Esophagus (tissue), 2 donors: ENCODE measurements at regions not wholly inside any gene's neighbourhood (a gene's known extent, or its start where the extent isn't known, plus 50 kb on each side); places are given as distances from the start of the nearest gene placed in this dataset.

Experiments
- H3K27ac ChIP-seq, 2 donors: one replicate each; pipeline ENCODE4 v1.5.1; 2013; ENCODE audit warnings: low read depth in 2 of 2, mild to moderate bottlenecking in 2 of 2, inconsistent platforms in 1 of 2, low read length in 1 of 2, moderate library complexity in 1 of 2
- H3K27me3 ChIP-seq, 2 donors: one replicate each; pipeline ENCODE4 v1.6.1; 2013; ENCODE audit warnings: low read length in 2 of 2, control low read depth in 1 of 2, mild to moderate bottlenecking in 1 of 2; ENCODE audit not compliant: insufficient read depth in 2 of 2, control insufficient read depth in 1 of 2
- H3K36me3 ChIP-seq, 2 donors: one replicate each; pipeline ENCODE4 v1.6.1; 2013; ENCODE audit warnings: low read length in 1 of 2; ENCODE audit not compliant: control insufficient read depth in 2 of 2, insufficient read depth in 2 of 2
- H3K4me1 ChIP-seq, 2 donors: one replicate each; pipeline ENCODE4 v1.6.1; 2013; ENCODE audit warnings: low read length in 1 of 2; ENCODE audit not compliant: control insufficient read depth in 2 of 2, insufficient read depth in 2 of 2
- H3K4me3 ChIP-seq, 2 donors: one replicate each; pipeline ENCODE4 v1.5.1; 2013; ENCODE audit warnings: low read length in 2 of 2, mild to moderate bottlenecking in 2 of 2, low read depth in 1 of 2, moderate library complexity in 1 of 2
- H3K9me3 ChIP-seq, 2 donors: one replicate each; pipeline ENCODE4 v1.6.1; 2013; ENCODE audit warnings: mild to moderate bottlenecking in 2 of 2, low read depth in 1 of 2, low read length in 1 of 2, moderate library complexity in 1 of 2; ENCODE audit not compliant: control insufficient read depth in 2 of 2, insufficient read depth in 1 of 2
- WGBS, 2 donors: extraction: QIAGEN DNeasy Blood & Tissue Kit; methylation state at CpG; one replicate each; pipeline ENCODE4 v1.1.7; 2013; 5-methylcytosine and 5-hydroxymethylcytosine counted together
- donor health status: healthy with polysubstance abuse.
- donor health status: Bipolar disorder and iron deficiency.

GRCh38 chr9:105191508-105192121, 52.8 kb upstream of the SLC44A1 start:
- Histone ChIP-seq H3K27ac (no peak overlapping the region), H3K4me3 (no peak overlapping the region), H3K27me3 (no peaks in the 10 kb centered on the region), H3K36me3 (no peaks in the 10 kb centered on the region), H3K9me3 (peaks cover 0 to 3% of the 10 kb centered on the region in 2 donors), H3K4me1 (no peaks in the 10 kb centered on the region)
- 88% methylated on average over 10 of the region's 10 CpGs for WGBS, 2 donors

GRCh38 chr9:105193560-105193959, 50.9 kb upstream of the SLC44A1 start:
- peaks cover 0 to 3% of the 10 kb centered on the region in 2 donors for H3K9me3 ChIP-seq
- WGBS, 2 donors: 74 to 81% methylated on average over 3 of the region's 3 CpGs
- H3K27ac ChIP-seq: no peak overlapping the region
- H3K36me3 ChIP-seq: no peaks in the 10 kb centered on the region
- no peak overlapping the region for H3K4me3 ChIP-seq
- no peaks in the 10 kb centered on the region for H3K27me3 ChIP-seq
- no peaks in the 10 kb centered on the region for H3K4me1 ChIP-seq

GRCh38 chr9:105194234-105194633, 50.2 kb upstream of the SLC44A1 start:
- Histone ChIP-seq H3K4me3 (no peak overlapping the region), H3K4me1 (no peaks in the 10 kb centered on the region), H3K36me3 (no peaks in the 10 kb centered on the region), H3K9me3 (no peaks in the 10 kb centered on the region), H3K27me3 (no peaks in the 10 kb centered on the region), H3K27ac (no peak overlapping the region)
- 86 to 88% methylated on average over 4 of the region's 4 CpGs for WGBS, 2 donors
